NCI-H526 (cell line): ENCODE measurements at regions not wholly inside any gene's neighbourhood (a gene's known extent, or its start where the extent isn't known, plus 50 kb on each side); places are given as distances from the start of the nearest gene placed in this dataset.
"Not testable (repeated sequence)": the region's sequence is repeated elsewhere in the genome, so short reads cannot be mapped to it uniquely, and the experiment has no call there.

Source experiments
- DNase-seq, 2 experiments: peaks; one replicate each; lab custom pipeline; 2025; lab: John Stamatoyannopoulos, UW

GRCh38 chr5:104611135-104611767, 1048.7 kb upstream of the NUDT12 start:
- DNase-seq, result no peak

- DNase-seq, result no peak
Observed at GRCh38 chr5:104606258-104606829, 1043.8 kb upstream of the NUDT12 start.

DNA sequence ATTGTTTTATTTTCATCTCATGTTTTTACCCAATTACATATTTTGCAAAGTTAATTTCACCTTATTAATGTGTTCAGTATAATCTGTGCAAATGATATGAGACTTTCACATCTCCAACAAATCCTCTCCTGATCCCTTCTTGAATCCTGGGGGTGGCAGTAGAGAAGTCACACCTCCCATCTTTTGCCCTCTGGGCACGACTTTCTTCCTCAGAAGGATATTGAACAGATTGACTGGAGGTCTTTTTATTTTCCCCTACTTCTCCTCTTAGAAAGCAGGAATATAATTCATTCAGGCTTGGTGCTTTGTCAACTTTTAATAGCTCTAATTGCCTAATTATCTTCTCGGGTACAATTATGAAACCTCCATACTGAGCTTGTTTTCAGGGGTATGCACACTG, 1037.1 kb upstream of the NUDT12 start:
- no peak for DNase-seq

- no peak for DNase-seq
Observed at GRCh38 chr5:104598285-104598684, 1035.7 kb upstream of the NUDT12 start.

DNA sequence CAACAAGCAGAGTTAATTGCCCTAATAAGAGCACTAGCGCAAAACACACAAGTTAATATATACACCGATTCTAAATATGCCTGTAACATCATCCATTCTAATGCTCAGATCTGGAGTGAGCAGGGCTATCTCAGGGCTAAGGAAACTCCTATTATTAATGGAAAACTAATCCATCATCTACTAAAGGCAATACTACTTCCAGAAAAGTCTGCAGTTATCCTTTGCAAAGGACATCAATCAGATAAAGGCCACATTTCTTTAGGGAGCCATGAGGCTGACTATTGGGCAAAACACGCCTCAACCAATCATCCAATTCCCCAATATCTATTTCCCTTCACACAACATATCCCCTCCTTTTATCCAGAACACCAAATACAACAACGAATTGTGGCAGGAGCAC, 1032.3 kb upstream of the NUDT12 start:
- no peak for DNase-seq

GRCh38 chr5:104576677-104577076, 1014.1 kb upstream of the NUDT12 start:
- DNase-seq, result no peak

- no peak for DNase-seq
Observed at GRCh38 chr5:104573949-104574709, 1011.5 kb upstream of the NUDT12 start.

DNA sequence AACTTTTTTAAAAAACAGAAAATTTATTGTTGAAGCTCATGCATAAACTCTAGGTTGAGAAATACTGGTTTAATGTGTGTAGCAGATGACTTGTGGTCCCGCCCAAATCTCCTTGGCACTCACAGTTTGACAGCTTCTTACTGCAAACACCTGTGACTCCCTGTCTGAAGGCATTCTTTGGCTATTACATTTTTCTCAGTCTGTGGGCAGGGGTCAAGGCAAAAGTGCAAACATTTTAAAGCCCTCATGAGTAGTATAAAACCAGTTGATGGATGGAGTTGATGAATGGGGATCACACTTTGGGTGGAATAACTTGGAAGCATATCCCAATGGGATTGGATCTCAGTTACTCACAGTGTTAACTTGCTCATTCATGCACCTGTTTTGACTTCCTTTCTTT, 1007.0 kb upstream of the NUDT12 start:
- DNase-seq, result no peak

DNA sequence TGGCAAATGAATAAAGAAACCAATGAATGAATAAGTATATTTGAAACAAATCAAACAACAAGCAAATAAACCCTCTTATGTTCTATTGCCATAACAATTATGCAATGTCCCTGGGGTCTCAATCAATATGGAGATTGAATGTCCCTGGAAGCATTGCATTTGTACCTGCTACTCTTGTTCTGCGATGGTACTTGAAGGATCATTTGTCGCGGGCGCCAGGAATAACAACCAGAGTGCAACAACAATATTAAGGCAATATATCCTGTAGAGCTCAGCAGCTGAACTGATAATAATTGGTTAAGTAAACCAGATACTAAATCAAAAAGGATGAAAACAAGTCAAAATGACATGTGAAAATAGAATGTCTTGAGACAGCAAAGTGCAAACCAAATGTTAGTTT, 1001.9 kb upstream of the NUDT12 start:
- no peak for DNase-seq

GRCh38 chr5:104556957-104557356, 994.4 kb upstream of the NUDT12 start:
- no peak for DNase-seq

GRCh38 chr5:104551628-104552027, 989.0 kb upstream of the NUDT12 start:
- no peak for DNase-seq

DNA sequence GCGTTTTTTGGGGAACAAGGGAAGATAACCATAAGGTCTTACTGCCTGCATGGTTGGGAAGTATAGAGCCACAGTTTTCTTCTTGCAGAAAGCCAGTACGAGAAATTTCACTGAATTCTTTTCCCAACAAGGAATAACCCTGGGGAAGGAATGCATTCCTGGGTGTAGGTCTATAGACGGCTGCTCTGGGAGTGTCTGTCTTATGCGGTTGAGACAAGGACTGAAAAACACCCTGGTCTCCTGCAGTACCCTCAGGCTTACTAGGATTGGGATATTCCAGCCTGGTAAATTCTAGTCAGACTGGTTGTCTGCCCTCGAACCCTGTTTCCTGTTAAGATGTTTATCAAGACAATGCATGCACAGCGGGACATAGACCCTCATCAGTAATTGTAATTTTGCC, 984.3 kb upstream of the NUDT12 start:
- DNase-seq, result not testable (repeated sequence)

DNA sequence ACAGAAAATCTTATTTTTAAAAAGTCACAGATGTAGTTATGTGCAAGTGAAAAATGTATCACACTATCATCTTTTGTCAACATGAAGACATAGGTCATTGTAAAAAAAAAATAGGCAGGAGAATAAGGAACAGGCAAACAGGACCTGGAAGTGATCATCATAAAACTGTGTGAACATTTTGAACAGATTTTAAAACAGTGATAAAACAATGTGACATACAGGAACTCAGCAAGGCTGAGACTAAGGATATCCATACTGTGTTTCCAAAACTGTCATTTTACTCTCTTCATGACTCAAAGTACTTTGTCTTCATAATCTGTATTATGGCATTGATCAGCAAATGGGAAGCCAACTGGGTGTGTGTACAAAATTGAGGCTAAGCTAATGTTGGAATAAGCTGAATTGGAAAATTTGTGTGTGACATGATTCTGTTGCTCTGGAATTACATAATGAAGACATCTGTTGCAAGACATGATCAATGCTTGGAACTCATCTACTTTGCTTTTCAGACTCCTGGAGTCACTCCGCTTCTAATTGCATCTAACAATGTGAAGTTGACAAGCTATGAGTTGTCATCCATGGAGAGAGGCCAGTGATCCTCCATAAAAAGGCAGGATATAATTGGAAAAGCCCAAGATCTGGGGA, 978.7 kb upstream of the NUDT12 start:
- no peak for DNase-seq

DNA sequence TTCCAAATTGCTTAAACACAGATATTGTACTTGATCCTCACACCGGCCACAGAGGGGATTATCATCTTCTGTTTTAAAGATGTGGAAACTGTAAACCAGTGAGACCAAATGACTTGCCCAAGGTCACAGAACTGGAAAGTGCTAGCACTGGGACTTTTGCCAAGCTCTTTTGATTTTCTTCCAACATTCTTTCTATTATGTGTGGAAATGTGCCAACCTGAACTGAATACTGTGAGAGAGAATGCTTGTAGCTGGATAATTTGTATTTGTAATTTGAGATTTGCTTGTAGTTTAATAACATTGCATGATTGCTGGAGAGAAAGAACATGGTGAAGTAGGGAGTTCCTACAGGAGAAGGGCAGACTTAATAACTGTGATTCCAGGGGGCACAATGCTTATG, 977.9 kb upstream of the NUDT12 start:
- DNase-seq, result no peak

- DNase-seq, result no peak
Observed at GRCh38 chr5:104539618-104540350, 977.2 kb upstream of the NUDT12 start.

- no peak for DNase-seq
Observed at GRCh38 chr5:104538734-104539133, 976.1 kb upstream of the NUDT12 start.

- DNase-seq, result no peak
Observed at GRCh38 chr5:104533498-104533897, 970.9 kb upstream of the NUDT12 start.

DNA sequence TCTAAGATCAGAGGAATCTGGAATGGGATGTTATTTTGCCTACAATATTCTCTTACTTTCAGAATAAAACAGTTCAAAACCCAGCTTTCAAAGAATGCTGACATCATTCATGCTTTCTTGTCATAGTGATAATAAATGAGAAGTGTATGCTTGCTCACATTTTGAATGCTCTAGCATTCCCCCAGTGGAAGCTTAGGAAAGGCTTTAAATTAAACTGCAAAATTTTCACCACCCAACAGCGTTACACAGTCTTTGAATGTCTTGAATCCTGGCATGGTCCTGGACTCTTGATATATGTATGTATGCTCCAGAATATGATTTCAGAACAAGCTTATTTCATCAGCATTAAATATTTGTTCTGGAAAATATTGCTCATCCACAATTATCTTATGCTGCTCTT, 964.3 kb upstream of the NUDT12 start:
- no peak for DNase-seq

GRCh38 chr5:104513640-104514072, 951.1 kb upstream of the NUDT12 start:
- no peak for DNase-seq

DNA sequence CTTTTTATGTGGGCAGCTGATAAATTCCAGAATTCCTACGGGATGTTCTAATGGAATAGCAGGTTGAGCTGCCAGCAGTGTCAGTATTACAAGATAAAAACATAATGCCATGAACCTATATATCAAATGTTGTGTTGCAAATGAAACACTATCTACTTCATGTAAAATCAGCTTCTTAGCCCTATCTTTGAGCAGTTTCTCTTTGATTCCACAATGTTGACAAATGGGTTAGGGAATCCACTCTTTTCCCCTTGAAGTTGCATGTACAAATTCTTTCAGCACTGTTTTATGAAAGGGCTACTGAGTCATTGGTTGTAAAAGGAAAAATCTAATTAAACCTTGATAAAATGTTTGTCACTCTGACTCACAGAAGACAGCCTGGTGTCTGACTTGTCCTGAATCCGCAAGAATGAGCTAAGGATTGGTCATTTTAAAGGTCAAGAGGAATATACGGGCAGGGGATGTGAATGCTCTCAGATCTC, 950.6 kb upstream of the NUDT12 start:
- no peak for DNase-seq

DNA sequence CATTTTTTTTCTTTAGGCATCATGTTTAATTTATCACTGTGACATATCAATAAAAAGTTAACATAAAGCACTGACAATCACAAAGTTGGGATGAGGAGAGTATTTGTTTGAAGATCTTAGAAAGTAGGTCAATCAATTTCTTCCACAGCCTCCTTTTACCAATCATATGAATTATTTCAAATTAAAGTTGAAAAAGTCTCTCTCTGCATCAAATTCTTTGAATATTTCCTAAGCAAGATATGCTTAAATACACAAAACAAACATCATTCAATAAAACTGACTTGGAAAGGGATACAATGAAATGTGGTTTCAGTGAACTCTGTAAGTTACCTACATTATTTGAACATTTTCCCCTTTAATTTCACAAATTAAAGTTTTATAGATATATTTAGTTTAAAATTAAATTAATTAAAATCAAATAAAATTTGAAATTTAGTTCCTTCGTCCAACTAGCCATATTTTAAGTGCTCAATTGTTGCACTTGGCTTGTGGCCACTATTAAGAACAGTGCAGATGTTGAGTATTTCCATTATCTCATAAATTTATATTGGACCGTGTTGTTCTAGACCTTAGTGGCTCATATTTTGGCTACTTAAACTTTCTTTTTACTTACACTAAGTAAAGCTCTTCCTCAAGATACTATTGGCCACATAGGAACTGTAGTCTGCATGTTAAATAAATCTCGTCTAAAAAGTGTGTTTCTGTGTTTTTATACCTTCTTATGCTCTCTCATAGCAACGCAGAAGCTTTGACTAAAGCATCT, 949.7 kb upstream of the NUDT12 start:
- DNase-seq, result no peak
